ENCODE measurements at regions not wholly inside any gene's neighbourhood (a gene's known extent, or its start where the extent isn't known, plus 50 kb on each side); places are given as distances from the start of the nearest gene placed in this dataset.

GRCh38 chr5:96232602-96233001, 200.4 kb downstream of the PCSK1 start:
- no peak for DNase-seq
- Histone ChIP-seq H3K4me3 (ENCODE audit: insufficient read depth, low read depth, low read length) (no peak overlapping the region), H3K36me3 (replicated peaks; ENCODE audit: control insufficient read depth, insufficient read depth, low read length) (no peaks in the 10 kb centered on the region), H3K27me3 (ENCODE audit: control insufficient read depth, insufficient read depth, low read length) (no peaks in the 10 kb centered on the region)

DNA sequence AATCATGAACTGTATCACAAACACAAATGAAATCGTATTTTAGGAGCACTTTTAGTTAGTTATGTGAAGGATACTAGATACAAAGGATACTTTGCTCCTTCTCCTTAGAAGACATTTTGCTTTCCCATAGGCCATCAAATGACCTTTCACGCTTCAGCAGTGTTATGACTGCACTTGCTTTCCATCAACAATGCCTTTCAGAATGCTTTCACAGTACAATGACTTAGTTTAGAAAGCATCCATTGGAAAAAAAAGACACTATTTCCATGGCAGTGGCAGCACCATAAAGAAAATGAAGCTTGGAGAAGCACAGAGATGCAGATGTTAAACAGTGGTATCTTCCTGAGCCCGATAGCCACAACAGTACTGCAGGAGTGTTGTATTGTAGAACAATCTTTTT, 203.9 kb downstream of the PCSK1 start:
- Histone ChIP-seq H3K4me3 (ENCODE audit: insufficient read depth, low read depth, low read length) (no peak overlapping the region), H3K27me3 (ENCODE audit: control insufficient read depth, insufficient read depth, low read length) (no peaks in the 10 kb centered on the region), H3K36me3 (replicated peaks; ENCODE audit: control insufficient read depth, insufficient read depth, low read length) (no peaks in the 10 kb centered on the region)
- DNase-seq, result no peak

GRCh38 chr5:96228408-96228807, 204.6 kb downstream of the PCSK1 start:
- H3K27me3 ChIP-seq (ENCODE audit: control insufficient read depth, insufficient read depth, low read length), result no peaks in the 10 kb centered on the region
- H3K4me3 ChIP-seq (ENCODE audit: insufficient read depth, low read depth, low read length), result no peak overlapping the region
- no peaks in the 10 kb centered on the region for H3K36me3 ChIP-seq (replicated peaks; ENCODE audit: control insufficient read depth, insufficient read depth, low read length)
- DNase-seq, result no peak

GRCh38 chr5:96227957-96228356, 205.1 kb downstream of the PCSK1 start:
- no peak for DNase-seq
- Histone ChIP-seq H3K27me3 (ENCODE audit: control insufficient read depth, insufficient read depth, low read length) (no peaks in the 10 kb centered on the region), H3K36me3 (replicated peaks; ENCODE audit: control insufficient read depth, insufficient read depth, low read length) (no peaks in the 10 kb centered on the region), H3K4me3 (ENCODE audit: insufficient read depth, low read depth, low read length) (no peak overlapping the region)

DNA sequence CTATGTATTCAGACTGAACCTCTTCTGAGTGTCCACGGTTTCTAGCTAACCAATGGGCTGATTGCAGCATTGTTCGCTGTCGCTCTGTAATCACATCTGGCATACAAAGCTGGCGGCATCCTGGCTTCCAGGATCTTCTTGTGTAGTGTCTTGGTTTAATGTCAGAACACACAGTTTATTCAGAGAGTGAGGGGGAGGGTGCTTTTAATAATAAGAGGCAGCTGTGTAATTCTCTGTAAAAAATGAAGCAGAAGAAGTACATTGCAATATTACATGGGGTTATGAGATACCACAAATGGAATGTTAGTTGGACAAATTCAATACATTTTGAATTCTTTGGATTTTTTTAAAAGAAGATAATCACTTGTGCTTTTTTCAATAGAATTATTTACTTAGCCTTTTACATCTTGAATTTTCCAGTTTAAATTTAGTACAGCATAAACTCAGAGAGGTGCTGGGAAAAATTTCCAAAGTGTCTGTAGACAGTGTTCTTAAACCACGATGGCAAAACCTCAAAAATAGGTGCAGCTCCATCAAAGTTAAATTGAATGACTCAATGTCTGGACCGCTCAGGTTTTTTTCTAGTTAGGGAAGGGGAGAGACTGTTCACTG, 206.0 kb downstream of the PCSK1 start:
- no peaks in the 10 kb centered on the region for H3K36me3 ChIP-seq (replicated peaks; ENCODE audit: control insufficient read depth, insufficient read depth, low read length)
- no peak for DNase-seq
- H3K27me3 ChIP-seq (ENCODE audit: control insufficient read depth, insufficient read depth, low read length), result no peaks in the 10 kb centered on the region
- no peak overlapping the region for H3K4me3 ChIP-seq (ENCODE audit: insufficient read depth, low read depth, low read length)

GRCh38 chr5:96222129-96222528, 210.9 kb downstream of the PCSK1 start:
- no peaks in the 10 kb centered on the region for H3K27me3 ChIP-seq (ENCODE audit: control insufficient read depth, insufficient read depth, low read length)
- H3K36me3 ChIP-seq (replicated peaks; ENCODE audit: control insufficient read depth, insufficient read depth, low read length), result no peaks in the 10 kb centered on the region
- no peak overlapping the region for H3K4me3 ChIP-seq (ENCODE audit: insufficient read depth, low read depth, low read length)
- DNase-seq, result no peak

- H3K4me3 ChIP-seq (ENCODE audit: insufficient read depth, low read depth, low read length), result no peak overlapping the region
- no peaks in the 10 kb centered on the region for H3K27me3 ChIP-seq (ENCODE audit: control insufficient read depth, insufficient read depth, low read length)
- H3K36me3 ChIP-seq (replicated peaks; ENCODE audit: control insufficient read depth, insufficient read depth, low read length), result no peaks in the 10 kb centered on the region
- DNase-seq, result no peak
Observed at GRCh38 chr5:96220610-96221390, 212.2 kb downstream of the PCSK1 start.

GRCh38 chr5:96219580-96220281, 213.3 kb downstream of the PCSK1 start:
- Histone ChIP-seq H3K4me3 (ENCODE audit: insufficient read depth, low read depth, low read length) (no peak overlapping the region), H3K36me3 (replicated peaks; ENCODE audit: control insufficient read depth, insufficient read depth, low read length) (no peaks in the 10 kb centered on the region), H3K27me3 (ENCODE audit: control insufficient read depth, insufficient read depth, low read length) (no peaks in the 10 kb centered on the region)
- no peak for DNase-seq

- Histone ChIP-seq H3K36me3 (replicated peaks; ENCODE audit: control insufficient read depth, insufficient read depth, low read length) (no peaks in the 10 kb centered on the region), H3K27me3 (ENCODE audit: control insufficient read depth, insufficient read depth, low read length) (no peaks in the 10 kb centered on the region), H3K4me3 (ENCODE audit: insufficient read depth, low read depth, low read length) (no peak overlapping the region)
- peak; percentile 1 for DNase-seq
Observed at GRCh38 chr5:96218653-96219052, 214.4 kb downstream of the PCSK1 start.

DNA sequence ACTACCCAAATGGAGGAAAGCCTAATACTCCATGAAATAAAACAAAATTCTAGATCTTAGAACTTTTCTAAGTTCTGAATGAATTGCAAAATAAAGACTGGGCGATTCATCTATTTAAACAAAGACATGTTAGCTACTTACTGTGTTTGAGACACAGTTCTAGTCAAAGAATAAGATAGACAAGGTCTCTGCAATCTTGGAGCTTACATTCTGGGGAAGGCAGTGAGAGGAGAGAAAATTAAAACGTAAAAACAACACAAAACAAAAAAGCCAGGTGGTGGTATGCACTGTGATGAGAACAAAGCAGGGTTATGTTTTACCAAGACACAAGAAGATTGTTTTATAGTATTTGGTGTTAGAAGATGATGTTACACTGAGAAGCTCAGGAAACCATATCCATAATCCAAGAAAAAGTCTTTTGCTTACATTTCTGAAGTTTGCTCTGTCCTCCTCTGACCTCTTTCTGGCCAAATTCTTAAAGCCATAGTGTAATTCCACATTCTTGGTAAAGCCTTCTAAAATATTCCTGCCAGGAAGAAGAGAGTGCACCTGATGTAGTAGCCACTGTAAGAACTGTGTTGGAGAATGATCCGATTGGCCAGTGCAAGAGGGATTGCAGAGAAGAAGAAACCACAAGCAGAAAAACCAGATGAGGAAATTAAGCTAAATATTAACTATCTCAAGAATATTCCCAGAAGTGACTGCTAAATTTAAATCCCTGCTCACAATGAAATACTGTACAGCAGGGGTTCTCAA, 218.4 kb downstream of the PCSK1 start:
- no peak for DNase-seq
- no peaks in the 10 kb centered on the region for H3K36me3 ChIP-seq (replicated peaks; ENCODE audit: control insufficient read depth, insufficient read depth, low read length)
- no peak overlapping the region for H3K4me3 ChIP-seq (ENCODE audit: insufficient read depth, low read depth, low read length)
- H3K27me3 ChIP-seq (ENCODE audit: control insufficient read depth, insufficient read depth, low read length), result no peaks in the 10 kb centered on the region

DNA sequence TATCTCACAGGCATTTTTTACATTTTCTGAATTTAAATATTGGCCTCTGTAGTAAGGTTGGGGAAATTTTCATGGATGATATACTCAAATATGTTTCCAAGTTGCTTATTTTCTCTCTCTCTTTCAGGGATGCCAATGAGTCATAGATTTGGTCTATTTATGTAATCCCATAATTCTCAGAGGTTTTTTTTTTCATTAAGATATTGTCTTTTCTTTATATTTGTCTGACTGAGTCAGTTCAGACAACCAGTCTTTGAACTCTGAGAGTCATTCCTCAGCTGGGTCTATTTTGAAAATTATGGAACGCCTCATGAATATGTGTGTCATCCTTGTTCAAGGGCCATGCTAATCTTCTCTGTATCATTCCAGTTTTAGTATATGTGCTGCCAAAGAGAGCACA, 223.2 kb downstream of the PCSK1 start:
- no peak overlapping the region for H3K4me3 ChIP-seq (ENCODE audit: insufficient read depth, low read depth, low read length)
- DNase-seq, result no peak
- no peaks in the 10 kb centered on the region for H3K27me3 ChIP-seq (ENCODE audit: control insufficient read depth, insufficient read depth, low read length)
- no peaks in the 10 kb centered on the region for H3K36me3 ChIP-seq (replicated peaks; ENCODE audit: control insufficient read depth, insufficient read depth, low read length)

DNA sequence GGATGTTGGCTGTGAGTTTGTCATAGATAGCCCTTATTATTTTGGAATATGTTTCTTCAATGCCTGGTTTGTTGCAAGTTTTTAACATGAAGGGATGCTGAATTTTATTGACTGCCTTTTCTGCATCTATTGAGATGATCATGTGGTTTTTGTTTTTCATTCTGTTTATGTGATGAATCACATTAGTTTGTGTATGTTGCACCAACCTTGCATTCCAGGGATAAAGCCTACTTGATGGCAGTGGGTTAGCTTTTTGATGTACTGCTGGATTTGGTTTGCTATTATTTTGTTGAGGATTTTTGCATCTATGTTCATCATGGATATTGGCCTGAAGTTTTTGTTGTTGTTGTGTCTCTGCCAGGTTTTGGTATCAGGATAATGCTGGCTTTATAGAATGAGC, 225.6 kb downstream of the PCSK1 start:
- Histone ChIP-seq H3K36me3 (replicated peaks; ENCODE audit: control insufficient read depth, insufficient read depth, low read length) (no peaks in the 10 kb centered on the region), H3K4me3 (ENCODE audit: insufficient read depth, low read depth, low read length) (no peak overlapping the region), H3K27me3 (ENCODE audit: control insufficient read depth, insufficient read depth, low read length) (no peaks in the 10 kb centered on the region)
- DNase-seq, result no peak

DNA sequence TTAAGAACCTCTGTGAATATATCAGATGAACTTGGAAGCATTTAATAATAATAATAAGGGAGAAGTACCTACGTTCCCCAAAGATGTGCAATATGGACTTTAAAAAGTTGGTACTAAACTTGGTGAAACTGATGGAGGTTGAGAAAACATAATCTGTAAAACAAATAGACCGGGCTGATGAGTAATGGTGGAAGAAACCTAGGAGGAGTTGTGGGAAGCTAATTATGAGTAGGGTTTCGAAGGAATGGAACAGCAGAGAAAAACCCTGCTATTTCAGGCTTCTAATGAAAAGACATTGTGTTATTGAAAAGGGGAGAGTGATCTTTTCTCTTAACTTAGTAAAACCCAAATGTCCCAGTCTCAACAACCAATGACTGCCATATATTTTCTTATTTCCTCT, 229.3 kb downstream of the PCSK1 start:
- DNase-seq, result no peak
- H3K27me3 ChIP-seq (ENCODE audit: control insufficient read depth, insufficient read depth, low read length), result no peaks in the 10 kb centered on the region
- H3K36me3 ChIP-seq (replicated peaks; ENCODE audit: control insufficient read depth, insufficient read depth, low read length), result no peaks in the 10 kb centered on the region
- no peak overlapping the region for H3K4me3 ChIP-seq (ENCODE audit: insufficient read depth, low read depth, low read length)

- no peak overlapping the region for H3K4me3 ChIP-seq (ENCODE audit: insufficient read depth, low read depth, low read length)
- DNase-seq, result no peak
- H3K27me3 ChIP-seq (ENCODE audit: control insufficient read depth, insufficient read depth, low read length), result no peaks in the 10 kb centered on the region
- no peaks in the 10 kb centered on the region for H3K36me3 ChIP-seq (replicated peaks; ENCODE audit: control insufficient read depth, insufficient read depth, low read length)
Observed at GRCh38 chr5:96201503-96201902, 231.5 kb downstream of the PCSK1 start.
